Naive B cell (primary cell): ENCODE measurements at regions not wholly inside any gene's neighbourhood (a gene's known extent, or its start where the extent isn't known, plus 50 kb on each side); places are given as distances from the start of the nearest gene placed in this dataset.
"Not testable (repeated sequence)": the region's sequence is repeated elsewhere in the genome, so short reads cannot be mapped to it uniquely, and the experiment has no call there.

Source experiments
- ATAC-seq, 2 donors: fragments of 150-1000 bp; cut with Tn5 transposase; 2 replicates each; pipeline ENCODE4 v1.10.0; 2021; ENCODE audit warnings: low read depth in 2 of 2, mild to moderate bottlenecking in 2 of 2, moderate library complexity in 2 of 2
- DNase-seq: peaks from one replicate; pipeline ENCODE4 v3.0.0; 2022
- H3K27ac Mint-ChIP-seq, 6 donors: one replicate each; pipeline ENCODE4 v1.8.0; 2020 to 2022; ENCODE audit warnings: mild to moderate bottlenecking in 6 of 6, mixed read lengths in 6 of 6, moderate library complexity in 5 of 6, inconsistent platforms in 2 of 6
- H3K27me3 Mint-ChIP-seq, 3 donors: one replicate each; pipeline ENCODE4 v1.8.0; 2021 to 2022; ENCODE audit warnings: mixed read lengths in 3 of 3, mild to moderate bottlenecking in 1 of 3
- H3K36me3 Mint-ChIP-seq, 2 donors: one replicate each; pipeline ENCODE4 v1.8.0; 2020 to 2022; ENCODE audit warnings: mixed read lengths in 2 of 2, inconsistent platforms in 1 of 2, mild to moderate bottlenecking in 1 of 2
- H3K4me1 Mint-ChIP-seq, 3 donors: one replicate each; pipeline ENCODE4 v1.8.0; 2020 to 2022; ENCODE audit warnings: mixed read lengths in 3 of 3, inconsistent platforms in 1 of 3, mild to moderate bottlenecking in 1 of 3, moderate library complexity in 1 of 3
- H3K4me3 Mint-ChIP-seq, 8 donors: one replicate each; pipeline ENCODE4 v1.8.0; 2020 to 2022; ENCODE audit warnings: mild to moderate bottlenecking in 8 of 8, mixed read lengths in 8 of 8, moderate library complexity in 8 of 8, inconsistent platforms in 2 of 8
- H3K9me3 Mint-ChIP-seq, 7 donors: one replicate each; pipeline ENCODE4 v1.8.0; 2020 to 2022; ENCODE audit warnings: mixed read lengths in 7 of 7, mild to moderate bottlenecking in 5 of 7, inconsistent platforms in 2 of 7, moderate library complexity in 1 of 7

- ATAC-seq, H3K9me3 Mint-ChIP-seq, DNase-seq, H3K27me3 Mint-ChIP-seq, H3K4me1 Mint-ChIP-seq, H3K4me3 Mint-ChIP-seq, H3K27ac Mint-ChIP-seq, H3K36me3 Mint-ChIP-seq: not testable (repeated sequence)
Observed at GRCh38 chr9:62655705-62656104, 1465.9 kb downstream of the SPATA31A7 start.

- DNase-seq, H3K36me3 Mint-ChIP-seq, ATAC-seq, H3K4me1 Mint-ChIP-seq, H3K27ac Mint-ChIP-seq, H3K4me3 Mint-ChIP-seq, H3K27me3 Mint-ChIP-seq, H3K9me3 Mint-ChIP-seq: not testable (repeated sequence)
Observed at GRCh38 chr9:62662733-62663507, 1473.1 kb downstream of the SPATA31A7 start.

GRCh38 chr9:62663512-62663911 is 1473.7 kb downstream of the SPATA31A7 start:
- not testable (repeated sequence) for H3K27ac Mint-ChIP-seq, H3K9me3 Mint-ChIP-seq, H3K36me3 Mint-ChIP-seq, DNase-seq, ATAC-seq, H3K4me3 Mint-ChIP-seq, H3K4me1 Mint-ChIP-seq, H3K27me3 Mint-ChIP-seq

DNA sequence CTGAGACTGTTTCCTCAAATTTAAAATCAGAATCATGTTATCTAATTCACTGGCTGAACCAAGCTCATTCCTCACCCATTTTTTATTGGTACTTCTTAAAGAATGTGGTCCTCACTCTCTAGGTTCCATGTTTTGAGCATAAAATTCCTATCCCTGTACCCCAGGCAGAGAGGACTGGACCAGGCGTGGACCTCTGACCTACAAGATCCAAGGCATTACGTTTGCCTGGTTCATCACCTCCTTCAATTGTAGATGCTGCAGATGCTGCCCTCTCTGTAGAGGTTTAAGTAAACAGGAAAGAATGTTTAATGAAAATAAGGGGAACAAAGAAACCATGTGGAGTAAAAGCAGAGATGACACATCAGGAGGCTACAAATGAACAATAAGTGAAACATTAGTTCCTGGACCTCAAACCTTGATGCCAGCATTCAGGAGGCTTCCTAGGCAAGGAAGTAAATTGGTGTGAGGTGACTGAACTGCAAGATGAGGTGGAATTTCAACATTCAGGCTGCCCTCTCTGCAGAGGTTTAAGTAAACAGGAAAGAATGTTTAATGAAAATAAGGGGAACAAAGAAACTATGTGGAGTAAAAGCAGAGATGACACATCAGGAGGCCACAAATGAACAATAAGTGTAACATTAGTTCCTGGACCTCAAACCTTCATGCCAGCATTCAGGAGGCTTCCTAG is 1477.4 kb downstream of the SPATA31A7 start:
- not testable (repeated sequence) for H3K27ac Mint-ChIP-seq, DNase-seq, H3K27me3 Mint-ChIP-seq, H3K9me3 Mint-ChIP-seq, ATAC-seq, H3K4me1 Mint-ChIP-seq, H3K36me3 Mint-ChIP-seq, H3K4me3 Mint-ChIP-seq

DNA sequence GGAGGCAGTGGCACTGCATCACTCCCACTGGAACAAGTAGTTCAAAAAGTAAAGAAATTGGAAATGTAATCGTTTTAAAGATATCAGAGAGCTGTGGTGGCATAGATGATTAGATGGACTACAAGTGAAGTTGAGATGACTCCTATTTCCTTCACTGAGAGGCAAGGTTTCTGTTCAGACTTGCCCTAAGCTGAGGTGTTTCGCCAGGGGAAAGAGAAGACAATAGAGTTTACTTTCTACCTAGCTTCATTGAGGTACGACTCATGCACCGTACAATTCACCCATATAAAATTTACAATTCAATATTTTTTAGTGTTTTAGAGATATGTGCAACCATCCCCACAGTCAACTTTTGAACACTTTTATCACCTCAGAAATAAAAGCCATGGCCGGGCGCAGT is 1487.2 kb downstream of the SPATA31A7 start:
- not testable (repeated sequence) for H3K4me1 Mint-ChIP-seq, ATAC-seq, DNase-seq, H3K4me3 Mint-ChIP-seq, H3K36me3 Mint-ChIP-seq, H3K27ac Mint-ChIP-seq, H3K27me3 Mint-ChIP-seq, H3K9me3 Mint-ChIP-seq

- not testable (repeated sequence) for H3K4me3 Mint-ChIP-seq
Observed at GRCh38 chr9:62678336-62678735, 1488.5 kb downstream of the SPATA31A7 start.

DNA sequence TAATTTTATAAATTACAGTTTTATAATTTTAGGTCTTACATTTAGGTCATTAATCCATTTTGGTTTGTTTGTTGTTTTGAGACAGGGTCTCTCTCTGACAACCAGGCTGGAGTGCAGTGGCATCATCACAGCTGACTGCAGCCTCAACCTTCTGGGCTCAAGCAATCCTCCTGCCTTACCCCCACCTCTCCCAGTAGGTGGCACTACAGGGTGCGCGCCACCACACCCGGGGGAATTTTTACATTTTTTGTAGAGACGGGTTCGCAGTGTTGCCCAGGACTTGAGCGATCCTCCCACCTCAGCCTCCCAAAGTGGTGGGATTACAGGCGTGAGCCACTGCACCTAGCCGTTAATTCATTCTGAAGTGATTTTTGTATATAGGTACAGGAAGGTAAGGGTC is 1489.2 kb downstream of the SPATA31A7 start:
- not testable (repeated sequence) for H3K27me3 Mint-ChIP-seq, H3K4me1 Mint-ChIP-seq, H3K9me3 Mint-ChIP-seq, H3K36me3 Mint-ChIP-seq, H3K27ac Mint-ChIP-seq, H3K4me3 Mint-ChIP-seq, DNase-seq, ATAC-seq

More at GRCh38 chr9:62678336-62678735, 1488.5 kb downstream of the SPATA31A7 start:
- not testable (repeated sequence) for DNase-seq, H3K4me1 Mint-ChIP-seq, H3K36me3 Mint-ChIP-seq, H3K27ac Mint-ChIP-seq, H3K27me3 Mint-ChIP-seq, H3K9me3 Mint-ChIP-seq
- peak in 1 of 2 donors; percentile 65 for ATAC-seq

GRCh38 chr9:62684833-62685647 is 1495.2 kb downstream of the SPATA31A7 start:
- not testable (repeated sequence) for H3K27me3 Mint-ChIP-seq, H3K27ac Mint-ChIP-seq, H3K4me1 Mint-ChIP-seq, H3K4me3 Mint-ChIP-seq, H3K9me3 Mint-ChIP-seq, H3K36me3 Mint-ChIP-seq, DNase-seq
- peak; percentile 80 to 84 for ATAC-seq

GRCh38 chr9:62686313-62686712 is 1496.5 kb downstream of the SPATA31A7 start:
- not testable (repeated sequence) for H3K4me1 Mint-ChIP-seq, H3K27ac Mint-ChIP-seq, DNase-seq, H3K36me3 Mint-ChIP-seq, H3K4me3 Mint-ChIP-seq, H3K9me3 Mint-ChIP-seq, H3K27me3 Mint-ChIP-seq, ATAC-seq

- not testable (repeated sequence) for H3K27ac Mint-ChIP-seq, H3K36me3 Mint-ChIP-seq, H3K4me3 Mint-ChIP-seq, DNase-seq, H3K27me3 Mint-ChIP-seq, H3K4me1 Mint-ChIP-seq, H3K9me3 Mint-ChIP-seq, ATAC-seq
Observed at GRCh38 chr9:62693019-62693418, 1503.2 kb downstream of the SPATA31A7 start.

GRCh38 chr9:62711317-62711716 is 1521.5 kb downstream of the SPATA31A7 start:
- H3K4me1 Mint-ChIP-seq, H3K9me3 Mint-ChIP-seq, H3K36me3 Mint-ChIP-seq, DNase-seq, H3K4me3 Mint-ChIP-seq, H3K27ac Mint-ChIP-seq, H3K27me3 Mint-ChIP-seq, ATAC-seq: not testable (repeated sequence)

DNA sequence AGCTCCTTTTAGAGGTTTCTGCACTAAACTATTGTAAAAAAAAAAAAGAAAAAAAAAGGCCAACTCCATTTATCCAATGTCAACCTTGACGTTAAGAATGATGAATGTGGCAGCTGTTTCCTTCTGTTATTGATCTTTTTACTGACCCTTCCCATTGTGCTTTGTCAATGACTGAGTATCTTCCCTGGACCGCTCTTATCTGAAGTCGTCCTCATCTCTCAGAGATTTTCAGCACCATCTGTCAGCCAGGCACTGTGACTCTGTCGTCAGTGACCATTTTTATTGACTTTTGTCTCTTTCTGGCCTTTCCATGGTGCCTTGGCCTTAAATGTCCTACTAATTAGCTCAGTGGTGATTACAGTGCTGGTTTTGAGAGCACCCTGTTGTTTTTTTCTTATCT is 1535.7 kb downstream of the SPATA31A7 start:
- not testable (repeated sequence) for H3K27me3 Mint-ChIP-seq, H3K9me3 Mint-ChIP-seq, H3K4me1 Mint-ChIP-seq, H3K4me3 Mint-ChIP-seq, H3K36me3 Mint-ChIP-seq, H3K27ac Mint-ChIP-seq, ATAC-seq, DNase-seq

GRCh38 chr9:62730229-62731000 is 1540.6 kb downstream of the SPATA31A7 start:
- not testable (repeated sequence) for H3K36me3 Mint-ChIP-seq, H3K4me3 Mint-ChIP-seq, H3K27ac Mint-ChIP-seq, H3K4me1 Mint-ChIP-seq, H3K9me3 Mint-ChIP-seq, DNase-seq, H3K27me3 Mint-ChIP-seq
- ATAC-seq: peak; percentile 18 to 47
